ENCODE measurements at regions not wholly inside any gene's neighbourhood (a gene's known extent, or its start where the extent isn't known, plus 50 kb on each side); places are given as distances from the start of the nearest gene placed in this dataset.

- Histone ChIP-seq H3K23ac (ENCODE audit: insufficient read length) (no peak overlapping the region), H2BK12ac (ENCODE audit: low read depth, low read length) (no peak overlapping the region), H4K5ac (ENCODE audit: insufficient read length, low read depth, low read length) (no peak overlapping the region), H4K8ac (ENCODE audit: extremely low read depth, insufficient read depth, low read length) (no peak overlapping the region), H2BK20ac (ENCODE audit: low read length) (no peak overlapping the region), H3K27me3 (replicated peaks in 1 of 4; ENCODE audit: control insufficient read depth in 3 of 4, extremely low read depth in 1 of 4, insufficient read depth in 3 of 4, low read length in 3 of 4) (no peaks in the 10 kb centered on the region), H2BK15ac (ENCODE audit: low read length) (no peak overlapping the region), H3K23me2 (ENCODE audit: low read depth, low read length) (no peaks in the 10 kb centered on the region), H3K4ac (replicated peaks; ENCODE audit: insufficient read length, low read depth, low read length) (no peak overlapping the region), H3K4me3 (ENCODE audit: extremely low read depth in 1 of 4, insufficient read depth in 2 of 4, low read depth in 3 of 4, low read length in 4 of 4) (no peak overlapping the region), H4K20me1 (replicated peaks in 1 of 2; ENCODE audit: control insufficient read depth in 1 of 2, insufficient read depth in 2 of 2, low read length in 2 of 2) (no peaks in the 10 kb centered on the region), H2BK120ac (replicated peaks; ENCODE audit: low read depth, low read length) (no peak overlapping the region), H3K18ac (ENCODE audit: extremely low read depth, low read length) (no peak overlapping the region), H3K56ac (replicated peaks; ENCODE audit: insufficient read length, low read depth, low read length) (no peak overlapping the region), H3K9me3 (ENCODE audit: insufficient read depth in 2 of 2, low read depth in 1 of 2, low read length in 1 of 2) (no peaks in the 10 kb centered on the region), H3K79me2 (ENCODE audit: control insufficient read depth in 1 of 2, insufficient read depth in 2 of 2, low read length in 2 of 2) (no peaks in the 10 kb centered on the region), H2BK5ac (ENCODE audit: low read depth, low read length) (no peak overlapping the region), H3K4me1 (replicated peaks in 1 of 4; ENCODE audit: control insufficient read depth in 3 of 4, insufficient read depth in 4 of 4, low read length in 3 of 4) (no peaks in the 10 kb centered on the region), H2AFZ (ENCODE audit: low read length) (no peak overlapping the region), H3K9ac (replicated peaks in 1 of 4; ENCODE audit: extremely low read depth in 1 of 4, low read depth in 3 of 4, low read length in 3 of 4) (no peak overlapping the region), H4K91ac (replicated peaks; ENCODE audit: insufficient read length, low read length) (no peak overlapping the region), H2AK5ac (ENCODE audit: low read depth, low read length) (no peak overlapping the region), H3K4me2 (ENCODE audit: insufficient read depth in 1 of 2, low read depth in 2 of 2, low read length in 2 of 2) (no peak overlapping the region), H3K14ac (ENCODE audit: insufficient read length) (no peak overlapping the region), H3K79me1 (ENCODE audit: low read depth, low read length) (no peaks in the 10 kb centered on the region), H3K27ac (ENCODE audit: low read depth, low read length) (no peak overlapping the region), H3K36me3 (ENCODE audit: control insufficient read depth in 2 of 4, insufficient read depth in 4 of 4, low read length in 3 of 4) (no peaks in the 10 kb centered on the region)
- 87% methylated on average over 2 of the region's 2 CpGs; no CpG with 5 or more reads in 1 of the 2 experiments for WGBS, 2 experiments (ENCODE audit: extremely low coverage in 1 of 2, insufficient coverage in 1 of 2, insufficient read length in 1 of 2, insufficient replicate concordance in 2 of 2, low coverage in 1 of 2, low lambda C conversion rate in 2 of 2, missing lambda C conversion rate in 1 of 2)
- POLR2A ChIA-PET (ENCODE audit: partially characterized antibody), result no interaction called here
- DNase-seq (ENCODE audit: low read depth in 1 of 2, low spot score in 2 of 2) (no peak), FAIRE-seq (no peak)
- TF ChIP-seq CBX5 (IDR thresholded peaks at IDR 0.05; ENCODE audit: low read depth, low read length) (no peak), TAF1 (IDR thresholded peaks at IDR 0.05; ENCODE audit: low read depth, low read length) (no peak), HDAC6 (IDR thresholded peaks at IDR 0.05; ENCODE audit: low read depth, low read length) (no peak), SIN3A (conservative IDR thresholded peaks at IDR 0.05 in 1 of 2, IDR thresholded peaks at IDR 0.05 in 1 of 2; ENCODE audit: low read depth in 1 of 2, low read length in 2 of 2) (no peak), SP2 (IDR thresholded peaks at IDR 0.05; ENCODE audit: low read length) (no peak), NANOG (IDR thresholded peaks at IDR 0.05; ENCODE audit: insufficient read depth, low read depth, low read length, poor library complexity, severe bottlenecking) (no peak)
- CTCF ChIA-PET (ENCODE audit: partially characterized antibody), result interaction anchor here (0.6 kb wide), 1 partner anchor 123 kb away, joined by 3 read pairs; no protein-coding TSS in a partner anchor
Measured at GRCh38 chr9:80437091-80437640, 865.4 kb downstream of the TLE4 start.
